GM23338 (cell line): ENCODE measurements at regions not wholly inside any gene's neighbourhood (a gene's known extent, or its start where the extent isn't known, plus 50 kb on each side); places are given as distances from the start of the nearest gene placed in this dataset.

Source experiments
- ATAC-seq: fragments of 200-7000 bp; cut with Tn5 transposase; 3 replicates; pipeline ENCODE4 v1.9.1; 2020
- DNase-seq: peaks from one replicate; pipeline ENCODE4 v3.0.0-alpha.2; 2015; ENCODE audit warnings: low spot score
- H2AFZ ChIP-seq: fragments of 200-600 bp; sonication (generic); 2 replicates; pipeline ENCODE4 v1.8.0; 2016; ENCODE audit warnings: antibody characterized with exemption, mild to moderate bottlenecking, moderate library complexity
- H3F3A ChIP-seq: fragments of 200-600 bp; sonication (generic); replicated peaks from 2 replicates; pipeline ENCODE4 v1.8.0; 2017; ENCODE audit warnings: antibody characterized with exemption, mixed run types, low read depth
- H3K27ac ChIP-seq: fragments of 200-600 bp; sonication (generic); 2 replicates; pipeline ENCODE4 v1.6.1; 2016; ENCODE audit warnings: low read depth
- H3K27me3 ChIP-seq: fragments of 200-600 bp; sonication (generic); 2 replicates; pipeline ENCODE4 v1.8.0; 2016; ENCODE audit warnings: mild to moderate bottlenecking, mixed run types, moderate library complexity; ENCODE audit not compliant: insufficient read depth
- H3K36me3 ChIP-seq: fragments of 200-600 bp; sonication (generic); 2 replicates; pipeline ENCODE4 v1.8.0; 2016; ENCODE audit warnings: mild to moderate bottlenecking; ENCODE audit not compliant: insufficient read depth
- H3K4me1 ChIP-seq: fragments of 200-600 bp; sonication (generic); 2 replicates; pipeline ENCODE4 v1.8.0; 2016; ENCODE audit warnings: mild to moderate bottlenecking, moderate library complexity; ENCODE audit not compliant: insufficient read depth
- H3K4me2 ChIP-seq: fragments of 200-600 bp; sonication (generic); 2 replicates; pipeline ENCODE4 v1.7.1; 2017; ENCODE audit warnings: mixed run types
- H3K4me3 ChIP-seq: fragments of 200-600 bp; sonication (generic); 2 replicates; pipeline ENCODE4 v1.6.1; 2016; ENCODE audit warnings: mixed run types
- H3K79me2 ChIP-seq: fragments of 200-600 bp; sonication (generic); replicated peaks from 2 replicates; pipeline ENCODE4 v1.8.0; 2017; ENCODE audit warnings: mild to moderate bottlenecking; ENCODE audit not compliant: insufficient read depth
- H3K9me2 ChIP-seq: fragments of 200-600 bp; sonication (generic); 2 replicates; pipeline ENCODE4 v1.8.0; 2017; ENCODE audit not compliant: insufficient read depth
- H4K20me1 ChIP-seq: fragments of 200-600 bp; sonication (generic); replicated peaks from 2 replicates; pipeline ENCODE4 v1.8.0; 2017; ENCODE audit warnings: mild to moderate bottlenecking; ENCODE audit not compliant: insufficient read depth
- H3K27ac Mint-ChIP-seq: 2 replicates; pipeline ENCODE4 v1.8.0; 2020; ENCODE audit warnings: inconsistent platforms, mild to moderate bottlenecking, moderate library complexity, mixed read lengths
- H3K27me3 Mint-ChIP-seq: 3 replicates; pipeline ENCODE4 v1.8.0; 2022; ENCODE audit warnings: low read depth, mild to moderate bottlenecking, moderate library complexity, mixed read lengths, inconsistent platforms; ENCODE audit not compliant: insufficient read depth, poor library complexity
- H3K36me3 Mint-ChIP-seq: 3 replicates; pipeline ENCODE4 v1.8.0; 2021; ENCODE audit warnings: low read depth, mild to moderate bottlenecking, inconsistent platforms, moderate library complexity, mixed read lengths
- H3K4me1 Mint-ChIP-seq: 3 replicates; pipeline ENCODE4 v1.8.0; 2020; ENCODE audit warnings: mild to moderate bottlenecking, inconsistent platforms, mixed read lengths
- H3K4me3 Mint-ChIP-seq: 3 replicates; pipeline ENCODE4 v1.8.0; 2021; ENCODE audit warnings: moderate library complexity, mild to moderate bottlenecking, inconsistent platforms, mixed read lengths
- H3K9me3 Mint-ChIP-seq: 3 replicates; pipeline ENCODE4 v1.8.0; 2020; ENCODE audit warnings: moderate library complexity, mild to moderate bottlenecking, inconsistent platforms, mixed read lengths
- CREB1 ChIP-seq: fragments of 250-450 bp; sonication (Bioruptor Pico); IDR thresholded peaks from 2 replicates; pipeline ENCODE4 v1.5.0; 2020; ENCODE audit warnings: low read depth, mild to moderate bottlenecking, moderate library complexity
- EZH2phosphoT487 ChIP-seq: fragments of 200-600 bp; sonication (generic); IDR thresholded peaks from one replicate; pipeline ENCODE4 v1.8.1; 2018; ENCODE audit warnings: antibody characterized with exemption; ENCODE audit not compliant: unreplicated experiment
- NANOG ChIP-seq: IDR thresholded peaks from 2 replicates; pipeline ENCODE4 v1.6.1; 2016; ENCODE audit warnings: antibody characterized with exemption, borderline replicate concordance
- POLR2AphosphoS5 ChIP-seq: IDR thresholded peaks from 2 replicates; pipeline ENCODE4 v1.6.1; 2016; ENCODE audit warnings: antibody characterized with exemption, low read depth
- STAT1 ChIP-seq: IDR thresholded peaks from one replicate; pipeline ENCODE4 v1.6.1; 2016; ENCODE audit warnings: antibody characterized with exemption; ENCODE audit not compliant: unreplicated experiment
- ZNF114 ChIP-seq: fragments of 250-450 bp; sonication (Bioruptor Pico); IDR thresholded peaks from 2 replicates; pipeline ENCODE4 v1.5.0; 2020; ENCODE audit warnings: mild to moderate bottlenecking, moderate library complexity
- ZNF331 ChIP-seq: fragments of 250-450 bp; sonication (Bioruptor Pico); IDR thresholded peaks from 2 replicates; pipeline ENCODE4 v1.5.0; 2020; ENCODE audit warnings: low read depth, mild to moderate bottlenecking, moderate library complexity
- TF ChIP-seq, protein P1 (sequence below): IDR thresholded peaks from 2 replicates; pipeline ENCODE4 v1.6.1; 2016; ENCODE audit warnings: antibody characterized with exemption
- TF ChIP-seq, protein P2 (sequence below): fragments of 250-450 bp; sonication (Bioruptor Pico); IDR thresholded peaks from 2 replicates; pipeline ENCODE4 v1.5.0; 2020; ENCODE audit warnings: mild to moderate bottlenecking, moderate library complexity

DNA sequence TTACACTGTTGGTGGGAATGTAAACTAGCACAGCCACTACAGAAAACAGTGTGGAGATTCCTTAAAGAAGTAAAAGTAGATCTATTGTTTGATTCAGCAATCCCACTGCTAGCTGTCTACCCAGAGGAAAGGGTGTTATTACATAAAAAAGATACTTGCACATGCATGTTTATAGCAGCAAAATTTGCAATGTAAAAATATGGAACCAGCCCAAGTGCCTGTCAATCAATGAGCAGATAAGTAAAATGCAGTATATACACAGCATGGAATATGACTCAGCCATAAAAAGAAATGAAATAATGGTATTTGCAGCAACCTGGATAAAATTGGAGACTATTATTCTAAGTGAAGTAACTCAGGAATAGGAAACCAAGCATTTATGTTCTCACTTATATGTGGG lies 161.7 kb downstream of the DDX3Y start (continued):
- TF ChIP-seq, protein P1, sequence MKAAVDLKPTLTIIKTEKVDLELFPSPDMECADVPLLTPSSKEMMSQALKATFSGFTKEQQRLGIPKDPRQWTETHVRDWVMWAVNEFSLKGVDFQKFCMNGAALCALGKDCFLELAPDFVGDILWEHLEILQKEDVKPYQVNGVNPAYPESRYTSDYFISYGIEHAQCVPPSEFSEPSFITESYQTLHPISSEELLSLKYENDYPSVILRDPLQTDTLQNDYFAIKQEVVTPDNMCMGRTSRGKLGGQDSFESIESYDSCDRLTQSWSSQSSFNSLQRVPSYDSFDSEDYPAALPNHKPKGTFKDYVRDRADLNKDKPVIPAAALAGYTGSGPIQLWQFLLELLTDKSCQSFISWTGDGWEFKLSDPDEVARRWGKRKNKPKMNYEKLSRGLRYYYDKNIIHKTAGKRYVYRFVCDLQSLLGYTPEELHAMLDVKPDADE, result no peak
- TF ChIP-seq ZNF331 (CRISPR knock-in tag), result no peak
- TF ChIP-seq, protein P2, sequence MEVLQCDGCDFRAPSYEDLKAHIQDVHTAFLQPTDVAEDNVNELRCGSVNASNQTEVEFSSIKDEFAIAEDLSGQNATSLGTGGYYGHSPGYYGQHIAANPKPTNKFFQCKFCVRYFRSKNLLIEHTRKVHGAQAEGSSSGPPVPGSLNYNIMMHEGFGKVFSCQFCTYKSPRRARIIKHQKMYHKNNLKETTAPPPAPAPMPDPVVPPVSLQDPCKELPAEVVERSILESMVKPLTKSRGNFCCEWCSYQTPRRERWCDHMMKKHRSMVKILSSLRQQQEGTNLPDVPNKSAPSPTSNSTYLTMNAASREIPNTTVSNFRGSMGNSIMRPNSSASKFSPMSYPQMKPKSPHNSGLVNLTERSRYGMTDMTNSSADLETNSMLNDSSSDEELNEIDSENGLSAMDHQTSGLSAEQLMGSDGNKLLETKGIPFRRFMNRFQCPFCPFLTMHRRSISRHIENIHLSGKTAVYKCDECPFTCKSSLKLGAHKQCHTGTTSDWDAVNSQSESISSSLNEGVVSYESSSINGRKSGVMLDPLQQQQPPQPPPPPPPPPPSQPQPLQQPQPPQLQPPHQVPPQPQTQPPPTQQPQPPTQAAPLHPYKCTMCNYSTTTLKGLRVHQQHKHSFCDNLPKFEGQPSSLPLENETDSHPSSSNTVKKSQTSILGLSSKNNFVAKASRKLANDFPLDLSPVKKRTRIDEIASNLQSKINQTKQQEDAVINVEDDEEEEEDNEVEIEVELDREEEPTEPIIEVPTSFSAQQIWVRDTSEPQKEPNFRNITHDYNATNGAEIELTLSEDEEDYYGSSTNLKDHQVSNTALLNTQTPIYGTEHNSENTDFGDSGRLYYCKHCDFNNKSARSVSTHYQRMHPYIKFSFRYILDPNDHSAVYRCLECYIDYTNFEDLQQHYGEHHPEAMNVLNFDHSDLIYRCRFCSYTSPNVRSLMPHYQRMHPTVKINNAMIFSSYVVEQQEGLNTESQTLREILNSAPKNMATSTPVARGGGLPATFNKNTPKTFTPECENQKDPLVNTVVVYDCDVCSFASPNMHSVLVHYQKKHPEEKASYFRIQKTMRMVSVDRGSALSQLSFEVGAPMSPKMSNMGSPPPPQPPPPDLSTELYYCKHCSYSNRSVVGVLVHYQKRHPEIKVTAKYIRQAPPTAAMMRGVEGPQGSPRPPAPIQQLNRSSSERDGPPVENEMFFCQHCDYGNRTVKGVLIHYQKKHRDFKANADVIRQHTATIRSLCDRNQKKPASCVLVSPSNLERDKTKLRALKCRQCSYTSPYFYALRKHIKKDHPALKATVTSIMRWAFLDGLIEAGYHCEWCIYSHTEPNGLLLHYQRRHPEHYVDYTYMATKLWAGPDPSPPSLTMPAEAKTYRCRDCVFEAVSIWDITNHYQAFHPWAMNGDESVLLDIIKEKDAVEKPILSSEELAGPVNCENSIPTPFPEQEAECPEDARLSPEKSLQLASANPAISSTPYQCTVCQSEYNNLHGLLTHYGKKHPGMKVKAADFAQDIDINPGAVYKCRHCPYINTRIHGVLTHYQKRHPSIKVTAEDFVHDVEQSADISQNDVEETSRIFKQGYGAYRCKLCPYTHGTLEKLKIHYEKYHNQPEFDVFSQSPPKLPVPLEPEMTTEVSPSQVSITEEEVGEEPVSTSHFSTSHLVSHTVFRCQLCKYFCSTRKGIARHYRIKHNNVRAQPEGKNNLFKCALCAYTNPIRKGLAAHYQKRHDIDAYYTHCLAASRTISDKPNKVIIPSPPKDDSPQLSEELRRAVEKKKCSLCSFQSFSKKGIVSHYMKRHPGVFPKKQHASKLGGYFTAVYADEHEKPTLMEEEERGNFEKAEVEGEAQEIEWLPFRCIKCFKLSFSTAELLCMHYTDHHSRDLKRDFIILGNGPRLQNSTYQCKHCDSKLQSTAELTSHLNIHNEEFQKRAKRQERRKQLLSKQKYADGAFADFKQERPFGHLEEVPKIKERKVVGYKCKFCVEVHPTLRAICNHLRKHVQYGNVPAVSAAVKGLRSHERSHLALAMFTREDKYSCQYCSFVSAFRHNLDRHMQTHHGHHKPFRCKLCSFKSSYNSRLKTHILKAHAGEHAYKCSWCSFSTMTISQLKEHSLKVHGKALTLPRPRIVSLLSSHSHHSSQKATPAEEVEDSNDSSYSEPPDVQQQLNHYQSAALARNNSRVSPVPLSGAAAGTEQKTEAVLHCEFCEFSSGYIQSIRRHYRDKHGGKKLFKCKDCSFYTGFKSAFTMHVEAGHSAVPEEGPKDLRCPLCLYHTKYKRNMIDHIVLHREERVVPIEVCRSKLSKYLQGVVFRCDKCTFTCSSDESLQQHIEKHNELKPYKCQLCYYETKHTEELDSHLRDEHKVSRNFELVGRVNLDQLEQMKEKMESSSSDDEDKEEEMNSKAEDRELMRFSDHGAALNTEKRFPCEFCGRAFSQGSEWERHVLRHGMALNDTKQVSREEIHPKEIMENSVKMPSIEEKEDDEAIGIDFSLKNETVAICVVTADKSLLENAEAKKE (CRISPR knock-in tag), result no peak
- no peak for TF ChIP-seq EZH2phosphoT487
- no peak for TF ChIP-seq CREB1 (CRISPR knock-in tag)

DNA sequence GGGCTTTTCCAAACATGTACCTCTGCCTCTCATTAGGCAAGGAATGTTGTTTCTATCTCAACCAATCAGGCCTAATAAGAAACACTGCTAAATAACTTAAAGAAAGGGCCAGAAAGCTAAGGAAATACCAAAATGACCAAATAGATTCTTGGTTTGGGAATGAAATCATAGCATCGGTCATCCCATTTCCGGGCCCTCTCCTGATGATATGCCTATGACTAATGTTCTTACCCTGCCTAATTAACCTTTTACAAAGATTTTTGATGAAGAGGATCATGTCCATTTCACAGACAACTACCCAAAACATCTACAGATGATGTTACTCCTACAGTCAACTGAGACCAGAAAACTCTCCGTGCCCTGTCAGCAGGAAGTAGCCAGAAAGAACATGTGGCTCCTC lies 164.0 kb downstream of the DDX3Y start:
- H3K4me1 ChIP-seq, result no peaks in the 10 kb centered on the region
- Mint-ChIP-seq H3K27ac (no peak overlapping the region), H3K36me3 (peaks cover 29% of the 10 kb centered on the region), H3K27me3 (peaks cover 2% of the 10 kb centered on the region), H3K4me1 (no peaks in the 10 kb centered on the region), H3K4me3 (no peak overlapping the region), H3K9me3 (peaks cover 35% of the 10 kb centered on the region)
- H3K27ac ChIP-seq, result no peak overlapping the region
- no peaks in the 10 kb centered on the region for H3K27me3 ChIP-seq
- no peak overlapping the region for H3K4me3 ChIP-seq
- H3K9me2 ChIP-seq, result no peaks in the 10 kb centered on the region
- H3K79me2 ChIP-seq, result no peaks in the 10 kb centered on the region
- H4K20me1 ChIP-seq, result no peaks in the 10 kb centered on the region
- H3K36me3 ChIP-seq, result no peaks in the 10 kb centered on the region; the same call in 1 of the 2 replicates
- H2AFZ ChIP-seq, result no peak overlapping the region
- H3K4me2 ChIP-seq, result no peak overlapping the region
- DNase-seq (no peak), ATAC-seq (no peak)
- no peaks in the 10 kb centered on the region for H3F3A ChIP-seq
- no peak for TF ChIP-seq STAT1
- TF ChIP-seq, protein P2 (CRISPR knock-in tag), result no peak
- TF ChIP-seq EZH2phosphoT487, result no peak
- no peak for TF ChIP-seq ZNF114 (CRISPR knock-in tag)
- TF ChIP-seq POLR2AphosphoS5, result no peak
- no peak for TF ChIP-seq NANOG
